Stomach smooth muscle (tissue), 2 donors: ENCODE measurements at regions not wholly inside any gene's neighbourhood (a gene's known extent, or its start where the extent isn't known, plus 50 kb on each side); places are given as distances from the start of the nearest gene placed in this dataset.

Source experiments
- H3K27ac ChIP-seq: one replicate; pipeline ENCODE4 v1.7.0; 2013; ENCODE audit warnings: mild to moderate bottlenecking, low read length, inconsistent platforms
- H3K27me3 ChIP-seq, 2 donors: one replicate each; pipeline ENCODE4 v1.7.0; 2013; ENCODE audit warnings: low read length in 2 of 2; ENCODE audit not compliant: insufficient read depth in 2 of 2, control insufficient read depth in 1 of 2
- H3K36me3 ChIP-seq, 2 donors: one replicate each; pipeline ENCODE4 v1.7.0; 2013; ENCODE audit warnings: low read length in 2 of 2; ENCODE audit not compliant: control insufficient read depth in 2 of 2, insufficient read depth in 2 of 2
- H3K4me1 ChIP-seq: one replicate; pipeline ENCODE4 v1.7.0; 2013; ENCODE audit warnings: low read length; ENCODE audit not compliant: control insufficient read depth, insufficient read depth
- H3K4me3 ChIP-seq, 2 donors: one replicate each; pipeline ENCODE4 v1.7.0; 2013; ENCODE audit warnings: low read length in 2 of 2
- H3K9ac ChIP-seq, 2 donors: one replicate each; pipeline ENCODE4 v1.7.0; 2013; ENCODE audit warnings: low read length in 2 of 2, mild to moderate bottlenecking in 1 of 2
- H3K9me3 ChIP-seq, 2 donors: one replicate each; pipeline ENCODE4 v1.7.0; 2013; ENCODE audit warnings: low read length in 2 of 2; ENCODE audit not compliant: control insufficient read depth in 2 of 2
- donor health status: healthy.
- donor health status: Pancreatic carcinoma.

GRCh38 chr13:64420181-64420580 lies 2810.0 kb downstream of the PCDH9 start:
- Histone ChIP-seq H3K4me3 (no peak overlapping the region), H3K9me3 (no peaks in the 10 kb centered on the region), H3K4me1 (no peaks in the 10 kb centered on the region), H3K27ac (no peak overlapping the region), H3K9ac (no peak overlapping the region), H3K27me3 (no peaks in the 10 kb centered on the region), H3K36me3 (no peaks in the 10 kb centered on the region)

DNA sequence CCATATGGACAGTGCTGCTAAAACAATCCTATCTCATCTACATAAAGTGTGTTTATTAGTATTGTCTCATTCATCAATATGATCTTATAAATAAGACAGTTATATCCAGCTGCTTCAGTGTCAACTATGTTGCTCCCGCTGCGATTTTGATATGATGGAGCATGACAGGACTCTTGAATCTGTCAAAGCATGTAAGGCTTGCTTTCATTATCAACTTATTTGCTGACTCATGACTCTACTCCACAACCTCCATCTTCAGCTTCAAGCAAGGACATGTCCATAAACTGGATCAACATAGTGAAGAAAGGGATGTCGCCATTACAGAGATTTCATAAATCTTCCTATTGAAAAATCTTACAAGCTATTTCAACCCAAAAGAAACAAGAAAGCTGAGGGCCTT lies 2812.6 kb downstream of the PCDH9 start:
- no peak overlapping the region for H3K9ac ChIP-seq
- H3K27ac ChIP-seq = no peak overlapping the region
- no peaks in the 10 kb centered on the region for H3K36me3 ChIP-seq
- H3K4me1 ChIP-seq = no peaks in the 10 kb centered on the region
- H3K4me3 ChIP-seq = no peak overlapping the region
- no peaks in the 10 kb centered on the region for H3K27me3 ChIP-seq
- H3K9me3 ChIP-seq = no peaks in the 10 kb centered on the region

- H3K9me3 ChIP-seq = no peaks in the 10 kb centered on the region
- no peak overlapping the region for H3K4me3 ChIP-seq
- H3K27me3 ChIP-seq = no peaks in the 10 kb centered on the region
- H3K27ac ChIP-seq = no peak overlapping the region
- H3K4me1 ChIP-seq = no peaks in the 10 kb centered on the region
- H3K9ac ChIP-seq = no peak overlapping the region
- no peaks in the 10 kb centered on the region for H3K36me3 ChIP-seq
These were observed 2815.8 kb downstream of the PCDH9 start for GRCh38 chr13:64414381-64414780.

DNA sequence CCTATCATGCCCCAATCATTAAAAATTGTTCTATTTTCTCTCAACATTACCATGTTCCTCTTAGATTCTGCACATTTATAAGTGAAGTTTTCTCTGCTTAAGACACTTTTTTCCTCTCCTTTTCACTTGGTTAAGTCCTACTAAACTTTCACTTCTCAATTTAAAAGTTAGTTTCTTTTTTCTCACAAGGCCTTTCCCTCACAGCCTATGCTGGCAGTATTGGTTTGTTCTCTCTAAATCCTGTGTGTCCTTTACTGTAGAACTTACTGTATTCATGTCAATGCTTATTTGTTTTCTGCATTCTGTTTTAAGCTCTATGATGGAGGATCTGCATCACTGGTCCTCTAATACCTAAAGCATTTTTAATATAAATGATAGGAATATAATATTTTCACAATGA lies 2816.6 kb downstream of the PCDH9 start:
- Histone ChIP-seq H3K36me3 (no peaks in the 10 kb centered on the region), H3K9me3 (no peaks in the 10 kb centered on the region), H3K27me3 (no peaks in the 10 kb centered on the region), H3K9ac (no peak overlapping the region), H3K27ac (no peak overlapping the region), H3K4me1 (no peaks in the 10 kb centered on the region), H3K4me3 (no peak overlapping the region)

- H3K9ac ChIP-seq = no peak overlapping the region
- no peak overlapping the region for H3K4me3 ChIP-seq
- no peak overlapping the region for H3K27ac ChIP-seq
- H3K27me3 ChIP-seq = no peaks in the 10 kb centered on the region
- H3K9me3 ChIP-seq = no peaks in the 10 kb centered on the region
- H3K36me3 ChIP-seq = no peaks in the 10 kb centered on the region
- H3K4me1 ChIP-seq = no peaks in the 10 kb centered on the region
These were observed 2819.7 kb downstream of the PCDH9 start for GRCh38 chr13:64410276-64411053.

DNA sequence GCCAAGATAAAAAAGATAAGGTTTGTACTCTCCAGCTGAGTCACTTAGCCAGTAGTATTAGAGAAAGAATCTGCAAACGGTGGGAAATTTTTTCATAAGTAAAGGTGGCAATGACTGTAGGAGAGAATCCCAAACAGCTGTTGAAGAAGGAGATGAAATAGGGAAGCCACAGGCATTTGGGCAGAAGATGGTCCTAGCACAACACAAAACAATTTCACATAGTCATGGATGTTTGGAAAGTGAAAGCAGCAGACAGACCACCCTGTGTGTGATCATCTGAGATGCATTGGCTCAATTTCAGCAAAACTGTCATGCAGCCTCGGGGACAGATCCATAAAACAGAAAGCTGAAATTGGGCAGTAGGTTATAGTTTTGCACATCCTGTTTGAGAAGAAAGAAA lies 2832.4 kb downstream of the PCDH9 start:
- H3K4me3 ChIP-seq = no peak overlapping the region
- no peaks in the 10 kb centered on the region for H3K9me3 ChIP-seq
- H3K27ac ChIP-seq = no peak overlapping the region
- H3K27me3 ChIP-seq = no peaks in the 10 kb centered on the region
- no peaks in the 10 kb centered on the region for H3K36me3 ChIP-seq
- no peak overlapping the region for H3K9ac ChIP-seq
- no peaks in the 10 kb centered on the region for H3K4me1 ChIP-seq

DNA sequence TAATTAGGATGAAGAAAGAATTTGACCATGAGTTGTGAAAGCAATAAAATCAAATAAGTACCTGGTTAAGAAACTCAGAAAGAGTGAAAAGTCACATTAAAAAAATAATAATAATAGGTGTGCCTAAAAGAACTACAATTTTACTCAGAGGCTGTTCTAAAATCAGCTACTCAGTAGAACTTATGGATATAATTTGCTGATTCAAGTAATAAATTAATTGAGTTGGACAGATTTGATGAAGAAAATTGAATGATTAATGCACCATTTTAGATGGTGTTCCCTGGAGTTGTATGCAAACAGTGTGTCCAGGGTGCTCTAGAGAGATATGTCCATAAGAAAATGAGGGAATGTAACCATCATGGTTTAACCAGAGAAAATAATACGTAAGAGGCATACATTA lies 2852.5 kb downstream of the PCDH9 start:
- no peak overlapping the region for H3K4me3 ChIP-seq
- no peak overlapping the region for H3K9ac ChIP-seq
- no peak overlapping the region for H3K27ac ChIP-seq
- H3K36me3 ChIP-seq = no peaks in the 10 kb centered on the region
- no peaks in the 10 kb centered on the region for H3K27me3 ChIP-seq
- H3K9me3 ChIP-seq = no peaks in the 10 kb centered on the region
- H3K4me1 ChIP-seq = no peaks in the 10 kb centered on the region

GRCh38 chr13:64371461-64371860 lies 2858.7 kb downstream of the PCDH9 start:
- H3K4me3 ChIP-seq = no peak overlapping the region
- H3K36me3 ChIP-seq = no peaks in the 10 kb centered on the region
- H3K9me3 ChIP-seq = peaks cover 0 to 2% of the 10 kb centered on the region in 2 donors
- H3K27me3 ChIP-seq = no peaks in the 10 kb centered on the region
- H3K4me1 ChIP-seq = no peaks in the 10 kb centered on the region
- no peak overlapping the region for H3K9ac ChIP-seq
- no peak overlapping the region for H3K27ac ChIP-seq

DNA sequence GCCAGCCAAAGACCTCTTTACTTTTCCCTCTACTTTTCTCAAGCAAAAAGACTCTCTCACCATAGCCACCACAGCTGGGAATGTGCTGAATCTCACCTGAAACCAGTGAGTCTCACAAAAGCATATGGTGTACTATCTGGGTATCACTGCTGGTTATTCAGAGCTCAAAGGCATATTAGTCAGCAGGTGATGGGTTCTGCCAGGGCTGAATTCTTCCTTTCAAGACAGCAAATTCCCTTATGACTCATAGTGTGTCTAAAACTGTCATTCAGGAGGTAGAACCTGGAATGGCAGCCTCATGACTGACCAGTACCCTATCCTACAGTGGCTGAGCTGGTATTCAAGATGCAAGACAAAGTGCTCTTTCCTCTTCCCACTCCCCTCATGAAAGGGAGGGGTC lies 2859.1 kb downstream of the PCDH9 start:
- H3K36me3 ChIP-seq = no peaks in the 10 kb centered on the region
- no peaks in the 10 kb centered on the region for H3K4me1 ChIP-seq
- H3K27ac ChIP-seq = no peak overlapping the region
- no peak overlapping the region for H3K9ac ChIP-seq
- peaks cover 0 to 2% of the 10 kb centered on the region in 2 donors for H3K9me3 ChIP-seq
- no peak overlapping the region for H3K4me3 ChIP-seq
- H3K27me3 ChIP-seq = no peaks in the 10 kb centered on the region

DNA sequence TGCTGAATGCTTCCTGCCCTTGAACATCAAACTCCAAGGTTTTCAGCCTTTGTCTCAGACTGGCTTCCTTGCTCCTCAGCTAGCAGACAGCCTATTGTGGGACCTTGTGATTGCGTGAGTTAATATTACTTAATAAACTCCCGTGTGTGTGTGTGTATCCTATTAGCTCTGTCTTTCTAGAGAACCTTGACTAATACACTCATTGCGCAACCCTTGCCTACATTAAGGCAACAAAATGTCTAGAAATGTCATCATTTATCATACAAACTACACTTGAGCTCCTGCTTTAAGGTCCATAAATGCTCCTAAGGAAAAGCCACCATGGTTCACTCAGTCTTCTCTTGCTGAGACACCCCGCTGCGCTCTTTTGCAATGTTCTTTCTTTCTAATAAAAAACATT lies 2861.0 kb downstream of the PCDH9 start:
- H3K27ac ChIP-seq = no peak overlapping the region
- H3K9ac ChIP-seq = no peak overlapping the region

DNA sequence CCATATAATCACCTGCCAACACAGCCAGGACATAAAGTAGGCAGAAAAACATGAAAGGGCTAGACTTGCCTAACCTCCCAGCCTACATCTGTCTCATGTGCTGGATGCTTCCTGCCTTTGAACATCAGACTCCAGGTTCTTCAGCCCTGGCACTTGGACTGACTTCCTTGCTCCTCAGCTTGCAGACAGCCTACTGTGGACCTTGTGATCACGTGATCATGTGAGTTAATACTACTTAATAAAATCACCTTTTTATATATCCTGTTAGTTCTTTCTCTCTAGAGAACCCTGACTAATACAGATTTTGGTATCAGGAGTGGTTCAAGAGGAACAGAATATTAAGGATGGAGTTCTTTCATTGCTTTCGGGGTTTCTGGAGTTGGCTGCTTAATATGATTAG lies 2867.6 kb downstream of the PCDH9 start:
- Histone ChIP-seq H3K27ac (no peak overlapping the region), H3K9ac (no peak overlapping the region), H3K4me3 (no peak overlapping the region), H3K9me3 (no peaks in the 10 kb centered on the region), H3K36me3 (no peaks in the 10 kb centered on the region), H3K4me1 (no peaks in the 10 kb centered on the region), H3K27me3 (no peaks in the 10 kb centered on the region)

More for the DNA sequence above, 2861.0 kb downstream of the PCDH9 start:
- peaks cover 0 to 2% of the 10 kb centered on the region in 2 donors for H3K9me3 ChIP-seq
- no peaks in the 10 kb centered on the region for H3K27me3 ChIP-seq
- H3K4me1 ChIP-seq = no peaks in the 10 kb centered on the region
- no peak overlapping the region for H3K4me3 ChIP-seq
- H3K36me3 ChIP-seq = no peaks in the 10 kb centered on the region
